ENCODE measurements at regions not wholly inside any gene's neighbourhood (a gene's known extent, or its start where the extent isn't known, plus 50 kb on each side); places are given as distances from the start of the nearest gene placed in this dataset.

- no peak overlapping the region for H3K27ac ChIP-seq (ENCODE audit: low read depth, low read length)
- no peaks in the 10 kb centered on the region for H3K36me3 ChIP-seq (ENCODE audit: control insufficient read depth, insufficient read depth, low read length)
- H3K4me1 ChIP-seq (ENCODE audit: control insufficient read depth, insufficient read depth, low read length): no peaks in the 10 kb centered on the region
- no peaks in the 10 kb centered on the region for H3K27me3 ChIP-seq (ENCODE audit: control insufficient read depth, insufficient read depth, low read length)
- no peak overlapping the region for H3K9ac ChIP-seq (ENCODE audit: low read depth, low read length)
- H3K4me3 ChIP-seq (ENCODE audit: low read depth, low read length): no peak overlapping the region
- H3K9me3 ChIP-seq (ENCODE audit: control insufficient read depth, insufficient read depth, low read length): no peaks in the 10 kb centered on the region
These were observed 132.9 kb upstream of the NKX1-1 start for GRCh38 chr4:1538941-1539772.

GRCh38 chr4:1538096-1538410 is 131.8 kb upstream of the NKX1-1 start:
- Histone ChIP-seq H3K27me3 (ENCODE audit: control insufficient read depth, insufficient read depth, low read length) (no peaks in the 10 kb centered on the region), H3K9me3 (ENCODE audit: control insufficient read depth, insufficient read depth, low read length) (no peaks in the 10 kb centered on the region), H3K36me3 (ENCODE audit: control insufficient read depth, insufficient read depth, low read length) (no peaks in the 10 kb centered on the region), H3K9ac (ENCODE audit: low read depth, low read length) (no peak overlapping the region), H3K4me3 (ENCODE audit: low read depth, low read length) (no peak overlapping the region), H3K4me1 (ENCODE audit: control insufficient read depth, insufficient read depth, low read length) (no peaks in the 10 kb centered on the region), H3K27ac (ENCODE audit: low read depth, low read length) (no peak overlapping the region)

- Histone ChIP-seq H3K9me3 (ENCODE audit: control insufficient read depth, insufficient read depth, low read length) (no peaks in the 10 kb centered on the region), H3K9ac (ENCODE audit: low read depth, low read length) (no peak overlapping the region), H3K27ac (ENCODE audit: low read depth, low read length) (no peak overlapping the region), H3K36me3 (ENCODE audit: control insufficient read depth, insufficient read depth, low read length) (no peaks in the 10 kb centered on the region), H3K27me3 (ENCODE audit: control insufficient read depth, insufficient read depth, low read length) (no peaks in the 10 kb centered on the region), H3K4me3 (ENCODE audit: low read depth, low read length) (no peak overlapping the region), H3K4me1 (ENCODE audit: control insufficient read depth, insufficient read depth, low read length) (no peaks in the 10 kb centered on the region)
These were observed 131.3 kb upstream of the NKX1-1 start for GRCh38 chr4:1537410-1538095.

- Histone ChIP-seq H3K9me3 (ENCODE audit: control insufficient read depth, insufficient read depth, low read length) (no peaks in the 10 kb centered on the region), H3K4me3 (ENCODE audit: low read depth, low read length) (no peak overlapping the region), H3K9ac (ENCODE audit: low read depth, low read length) (no peak overlapping the region), H3K4me1 (ENCODE audit: control insufficient read depth, insufficient read depth, low read length) (no peaks in the 10 kb centered on the region), H3K36me3 (ENCODE audit: control insufficient read depth, insufficient read depth, low read length) (no peaks in the 10 kb centered on the region), H3K27ac (ENCODE audit: low read depth, low read length) (no peak overlapping the region), H3K27me3 (ENCODE audit: control insufficient read depth, insufficient read depth, low read length) (no peaks in the 10 kb centered on the region)
These were observed 130.6 kb upstream of the NKX1-1 start for GRCh38 chr4:1536579-1537409.

GRCh38 chr4:1535926-1536578 is 129.8 kb upstream of the NKX1-1 start:
- Histone ChIP-seq H3K9me3 (ENCODE audit: control insufficient read depth, insufficient read depth, low read length) (no peaks in the 10 kb centered on the region), H3K4me3 (ENCODE audit: low read depth, low read length) (no peak overlapping the region), H3K36me3 (ENCODE audit: control insufficient read depth, insufficient read depth, low read length) (no peaks in the 10 kb centered on the region), H3K4me1 (ENCODE audit: control insufficient read depth, insufficient read depth, low read length) (no peaks in the 10 kb centered on the region), H3K27me3 (ENCODE audit: control insufficient read depth, insufficient read depth, low read length) (no peaks in the 10 kb centered on the region), H3K9ac (ENCODE audit: low read depth, low read length) (no peak overlapping the region), H3K27ac (ENCODE audit: low read depth, low read length) (no peak overlapping the region)

GRCh38 chr4:1534876-1535526 is 128.8 kb upstream of the NKX1-1 start:
- H3K27me3 ChIP-seq (ENCODE audit: control insufficient read depth, insufficient read depth, low read length): no peaks in the 10 kb centered on the region
- no peak overlapping the region for H3K4me3 ChIP-seq (ENCODE audit: low read depth, low read length)
- no peak overlapping the region for H3K27ac ChIP-seq (ENCODE audit: low read depth, low read length)
- H3K4me1 ChIP-seq (ENCODE audit: control insufficient read depth, insufficient read depth, low read length): no peaks in the 10 kb centered on the region
- no peaks in the 10 kb centered on the region for H3K36me3 ChIP-seq (ENCODE audit: control insufficient read depth, insufficient read depth, low read length)
- no peaks in the 10 kb centered on the region for H3K9me3 ChIP-seq (ENCODE audit: control insufficient read depth, insufficient read depth, low read length)
- no peak overlapping the region for H3K9ac ChIP-seq (ENCODE audit: low read depth, low read length)

GRCh38 chr4:1534095-1534872 is 128.0 kb upstream of the NKX1-1 start:
- H3K4me3 ChIP-seq (ENCODE audit: low read depth, low read length): no peak overlapping the region
- H3K27me3 ChIP-seq (ENCODE audit: control insufficient read depth, insufficient read depth, low read length): no peaks in the 10 kb centered on the region
- no peaks in the 10 kb centered on the region for H3K4me1 ChIP-seq (ENCODE audit: control insufficient read depth, insufficient read depth, low read length)
- no peaks in the 10 kb centered on the region for H3K9me3 ChIP-seq (ENCODE audit: control insufficient read depth, insufficient read depth, low read length)
- no peak overlapping the region for H3K9ac ChIP-seq (ENCODE audit: low read depth, low read length)
- no peak overlapping the region for H3K27ac ChIP-seq (ENCODE audit: low read depth, low read length)
- H3K36me3 ChIP-seq (ENCODE audit: control insufficient read depth, insufficient read depth, low read length): no peaks in the 10 kb centered on the region

GRCh38 chr4:1533501-1534064 is 127.3 kb upstream of the NKX1-1 start:
- Histone ChIP-seq H3K9ac (ENCODE audit: low read depth, low read length) (no peak overlapping the region), H3K9me3 (ENCODE audit: control insufficient read depth, insufficient read depth, low read length) (no peaks in the 10 kb centered on the region), H3K4me3 (ENCODE audit: low read depth, low read length) (no peak overlapping the region), H3K4me1 (ENCODE audit: control insufficient read depth, insufficient read depth, low read length) (no peaks in the 10 kb centered on the region), H3K27me3 (ENCODE audit: control insufficient read depth, insufficient read depth, low read length) (peaks cover under 1% of the 10 kb centered on the region; the same call in 1 of the 2 replicates), H3K27ac (ENCODE audit: low read depth, low read length) (no peak overlapping the region), H3K36me3 (ENCODE audit: control insufficient read depth, insufficient read depth, low read length) (no peaks in the 10 kb centered on the region)

GRCh38 chr4:1532549-1533395 is 126.5 kb upstream of the NKX1-1 start:
- no peaks in the 10 kb centered on the region for H3K4me1 ChIP-seq (ENCODE audit: control insufficient read depth, insufficient read depth, low read length)

More at GRCh38 chr4:1532549-1533395, 126.5 kb upstream of the NKX1-1 start:
- Histone ChIP-seq H3K36me3 (ENCODE audit: control insufficient read depth, insufficient read depth, low read length) (no peaks in the 10 kb centered on the region), H3K27ac (ENCODE audit: low read depth, low read length) (no peak overlapping the region), H3K4me3 (ENCODE audit: low read depth, low read length) (no peak overlapping the region), H3K9me3 (ENCODE audit: control insufficient read depth, insufficient read depth, low read length) (no peaks in the 10 kb centered on the region), H3K27me3 (ENCODE audit: control insufficient read depth, insufficient read depth, low read length) (peaks cover 7% of the 10 kb centered on the region; the same call in 1 of the 2 replicates), H3K9ac (ENCODE audit: low read depth, low read length) (no peak overlapping the region)
